ENCODE measurements at regions not wholly inside any gene's neighbourhood (a gene's known extent, or its start where the extent isn't known, plus 50 kb on each side); places are given as distances from the start of the nearest gene placed in this dataset.

- no peak for DNase-seq
These were observed 174.2 kb upstream of the PLEKHG7 start for GRCh38 chr12:92528586-92528985.

- DNase-seq, result no peak
These were observed 174.7 kb upstream of the PLEKHG7 start for GRCh38 chr12:92528097-92528496.

GRCh38 chr12:92524489-92524888 is 178.3 kb upstream of the PLEKHG7 start:
- no peak for DNase-seq

GRCh38 chr12:92520511-92520910 is 182.3 kb upstream of the PLEKHG7 start:
- DNase-seq, result no peak

GRCh38 chr12:92519284-92519683 is 183.5 kb upstream of the PLEKHG7 start:
- DNase-seq, result no peak

- DNase-seq, result no peak
These were observed 184.7 kb upstream of the PLEKHG7 start for GRCh38 chr12:92518071-92518470.

- DNase-seq, result peak; percentile 48
These were observed 186.6 kb upstream of the PLEKHG7 start for GRCh38 chr12:92516277-92516600.

GRCh38 chr12:92513231-92513730 is 189.5 kb upstream of the PLEKHG7 start:
- DNase-seq, result no peak

- no peak for DNase-seq
These were observed 191.0 kb upstream of the PLEKHG7 start for GRCh38 chr12:92511786-92512185.

GRCh38 chr12:92509156-92509738 is 193.5 kb upstream of the PLEKHG7 start:
- no peak for DNase-seq

GRCh38 chr12:92506891-92507290 is 195.9 kb upstream of the PLEKHG7 start:
- no peak for DNase-seq

- no peak for DNase-seq
These were observed 196.3 kb upstream of the PLEKHG7 start for GRCh38 chr12:92506460-92506859.

- DNase-seq, result peak; percentile 70
These were observed 197.2 kb upstream of the PLEKHG7 start for GRCh38 chr12:92505254-92506231.

- DNase-seq, result no peak
These were observed 198.2 kb upstream of the PLEKHG7 start for GRCh38 chr12:92504594-92504981.

- no peak for DNase-seq
These were observed 198.7 kb upstream of the PLEKHG7 start for GRCh38 chr12:92503971-92504593.

- DNase-seq, result peak; percentile 53
These were observed 199.5 kb upstream of the PLEKHG7 start for GRCh38 chr12:92503029-92503931.

GRCh38 chr12:92502417-92503028 is 200.3 kb upstream of the PLEKHG7 start:
- DNase-seq, result peak; percentile 32

GRCh38 chr12:92496790-92497189 is 206.0 kb upstream of the PLEKHG7 start:
- DNase-seq, result no peak

GRCh38 chr12:92495108-92495507 is 207.7 kb upstream of the PLEKHG7 start:
- DNase-seq, result no peak

- DNase-seq, result no peak
These were observed 209.0 kb upstream of the PLEKHG7 start for GRCh38 chr12:92493816-92494215.

- no peak for DNase-seq
These were observed 209.8 kb upstream of the PLEKHG7 start for GRCh38 chr12:92492995-92493394.

GRCh38 chr12:92492291-92492690 is 210.5 kb upstream of the PLEKHG7 start:
- no peak for DNase-seq

Measured in stimulated activated CD4-positive, alpha-beta T cell treated with anti-CD3 and anti-CD28 coated beads, Interleukin-4, amount 100 ng/mL, for 24 hours (primary cell).